Right lobe of liver (tissue), 4 donors: ENCODE measurements at regions not wholly inside any gene's neighbourhood (a gene's known extent, or its start where the extent isn't known, plus 50 kb on each side); places are given as distances from the start of the nearest gene placed in this dataset.

Source experiments
- CTCF ChIP-seq, 4 donors: fragments of 200-600 bp in 3 of 4; fragments of 450-650 bp in 1 of 4; IDR thresholded peaks; one replicate each; pipeline versions ENCODE4 v1.5.1 to v1.8.0; 2016 to 2022; ENCODE audit warnings: antibody characterized with exemption in 4 of 4, mild to moderate bottlenecking in 2 of 4
- POLR2A ChIP-seq: fragments of 450-650 bp; IDR thresholded peaks from one replicate; pipeline ENCODE4 v1.6.1; 2017; ENCODE audit warnings: antibody characterized with exemption, mild to moderate bottlenecking
- donor health status: DM: no; HTN: no; CAD: no.
- donor health status: DM: no; HTN: no; CAD: no.
- donor health status: DM: no; HTN: yes; CAD: no.

- TF ChIP-seq CTCF (IDR thresholded peaks at IDR 0.05): no peak
- no peak for TF ChIP-seq POLR2A
Observed at GRCh38 chr12:67590149-67590790, 58.3 kb upstream of the DYRK2 start.
